HepG2 (cell line): ENCODE measurements at regions not wholly inside any gene's neighbourhood (a gene's known extent, or its start where the extent isn't known, plus 50 kb on each side); places are given as distances from the start of the nearest gene placed in this dataset.
A peak's percentile ranks its signal among the peaks of the same experiment; 100 is the strongest.

ENCODE experiments used
- ATAC-seq: fragments of 200-7000 bp; cut with Tn5 transposase; 3 replicates; pipeline ENCODE4 v1.9.1; 2020; ENCODE audit warnings: mild to moderate bottlenecking, moderate library complexity
- BruUV-seq: library from RNA; stranded (reverse); fragments of 400-500 nt; replicated peaks from 2 replicates; lab custom pipeline; 2021; lab: Mats Ljungman, UMichigan
- CTCF ChIA-PET: fragments of 300-600 bp; formaldehyde crosslinking; extraction: SDS; loops from one replicate; lab custom pipeline; 2021; ENCODE audit warnings: low total read pairs, inconsistent platforms, low intra/inter-chr PET ratio; lab: Yijun Ruan, JAX
- POLR2A ChIA-PET: fragments of 350-600 bp; sonication (Branson Sonifier 250); formaldehyde crosslinking; loops from one replicate; lab custom pipeline; 2020; ENCODE audit warnings: antibody characterized with exemption, inconsistent platforms; lab: Yijun Ruan, JAX
- DNase-seq: peaks from one replicate; pipeline ENCODE4 v3.0.0-alpha.2; 2015; ENCODE audit warnings: low spot score
- FAIRE-seq: peaks from 3 replicates; lab custom pipeline; 2011; peaks lifted over from hg19 to GRCh38; lab: Jason Lieb, UNC
- H2AFZ ChIP-seq: one replicate; pipeline ENCODE4 v1.6.1; 2011; ENCODE audit warnings: low read length, inconsistent platforms
- H3K27ac ChIP-seq: fragments of 300-600 bp; 3 replicates; pipeline ENCODE4 v1.8.0; 2011; ENCODE audit warnings: mixed run types, mild to moderate bottlenecking, mixed read lengths, low read length, inconsistent platforms; ENCODE audit not compliant: insufficient read depth; ENCODE audit errors: extremely low read length
- H3K27me3 ChIP-seq, 2 experiments: fragments of 200-600 bp in 1 of 2; 2 replicates in 1 of 2; 3 replicates in 1 of 2; pipeline versions ENCODE4 v1.6.0 to v1.8.0; 2011; ENCODE audit warnings: low read length in 2 of 2, mild to moderate bottlenecking in 2 of 2, moderate library complexity in 2 of 2, inconsistent platforms in 1 of 2; ENCODE audit not compliant: insufficient read depth in 2 of 2, control insufficient read depth in 1 of 2
- H3K36me3 ChIP-seq, 2 experiments: fragments of 200-600 bp in 1 of 2; replicated peaks in 1 of 2; 2 replicates in 1 of 2; 3 replicates in 1 of 2; pipeline versions ENCODE4 v1.5.1 to v1.8.0; 2011; ENCODE audit warnings: low read length in 2 of 2, inconsistent platforms in 1 of 2; ENCODE audit not compliant: insufficient read depth in 2 of 2, control insufficient read depth in 1 of 2
- H3K4me1 ChIP-seq: 2 replicates; pipeline ENCODE4 v1.5.1; 2012; ENCODE audit warnings: low read length, inconsistent platforms; ENCODE audit not compliant: insufficient read depth
- H3K4me2 ChIP-seq: 2 replicates; pipeline ENCODE4 v1.6.0; 2011; ENCODE audit warnings: low read depth, low read length, inconsistent platforms
- H3K4me3 ChIP-seq, 3 experiments: fragments of 200-600 bp in 1 of 3; sonication (generic), shearing (Covaris generic) in 1 of 3; replicated peaks in 1 of 3; 2 replicates each; pipeline ENCODE4 v1.5.1; 2011 to 2016; ENCODE audit warnings: low read length in 3 of 3, inconsistent platforms in 2 of 3, low read depth in 2 of 3, mild to moderate bottlenecking in 2 of 3, control low read depth in 1 of 3, mixed read lengths in 1 of 3; ENCODE audit not compliant: insufficient read depth in 1 of 3
- H3K79me2 ChIP-seq: one replicate; pipeline ENCODE4 v1.6.1; 2011; ENCODE audit warnings: low read length, inconsistent platforms; ENCODE audit not compliant: insufficient read depth
- H3K9ac ChIP-seq: 2 replicates; pipeline ENCODE4 v1.6.0; 2011; ENCODE audit warnings: mild to moderate bottlenecking, low read depth, low read length, inconsistent platforms; ENCODE audit not compliant: insufficient read depth
- H3K9me3 ChIP-seq: 2 replicates; pipeline ENCODE4 v1.5.1; 2012; ENCODE audit warnings: mild to moderate bottlenecking, low read length
- H4K20me1 ChIP-seq: 2 replicates; pipeline ENCODE4 v1.6.0; 2011; ENCODE audit warnings: inconsistent platforms, mild to moderate bottlenecking, low read length, moderate library complexity; ENCODE audit not compliant: insufficient read depth
- CEBPB ChIP-seq: IDR thresholded peaks from 2 replicates; pipeline ENCODE4 v1.6.1; 2011; ENCODE audit warnings: low read depth, low read length, improper control_type of control experiment, borderline replicate concordance
- ESRRA ChIP-seq: sonication (generic); formaldehyde crosslinking; IDR thresholded peaks from 2 replicates; pipeline ENCODE4 v1.5.1; 2020; ENCODE audit warnings: mild to moderate bottlenecking, low read depth, missing genetic modification reagents
- GZF1 ChIP-seq: sonication (generic); formaldehyde crosslinking; IDR thresholded peaks from 2 replicates; pipeline ENCODE4 v1.5.1; 2020; ENCODE audit warnings: mild to moderate bottlenecking, missing genetic modification reagents
- MTF2 ChIP-seq: sonication (generic); formaldehyde crosslinking; IDR thresholded peaks from 2 replicates; pipeline ENCODE4 v1.5.0; 2020; ENCODE audit warnings: missing genetic modification reagents, borderline replicate concordance
- TAF15 ChIP-seq: fragments of 200-400 bp; formaldehyde crosslinking; IDR thresholded peaks from one replicate; pipeline ENCODE4 v1.6.1; 2018; ENCODE audit warnings: mild to moderate bottlenecking, low read depth, low read length; ENCODE audit not compliant: poor library complexity, severe bottlenecking
- TSC22D2 ChIP-seq: sonication (generic); formaldehyde crosslinking; IDR thresholded peaks from 2 replicates; pipeline ENCODE4 v1.5.1; 2020; ENCODE audit warnings: missing genetic modification reagents, mild to moderate bottlenecking, borderline replicate concordance
- ZNF569 ChIP-seq: sonication (generic); formaldehyde crosslinking; IDR thresholded peaks from 2 replicates; pipeline ENCODE4 v1.5.0; 2020; ENCODE audit warnings: mild to moderate bottlenecking, missing genetic modification reagents, moderate library complexity, borderline replicate concordance
- ZNF782 ChIP-seq: sonication (generic); formaldehyde crosslinking; IDR thresholded peaks from 2 replicates; pipeline ENCODE4 v1.4.0; 2020; ENCODE audit warnings: missing genetic modification reagents, mild to moderate bottlenecking, borderline replicate concordance
- WGBS: methylation state at CpG from one replicate; pipeline ENCODE4 v1.1.6; 2017; ENCODE audit warnings: low lambda C conversion rate; 5-methylcytosine and 5-hydroxymethylcytosine counted together
- in situ Hi-C: cut with HindIII; loops from 2 replicates; pipeline ENCODE4 v1.10.0; 2017; ENCODE audit warnings: low pct_unique_long_range_greater_than_20kb; ENCODE audit not compliant: extremely low pct_ligation_motif_present
- intact Hi-C: fragments of 100-400 bp; cut with micrococcal nuclease; formaldehyde crosslinking; loops from one replicate; pipeline ENCODE4 v1.10.0; 2022; ENCODE audit not compliant: unreplicated experiment
- TF ChIP-seq, protein P1 (sequence below): conservative IDR thresholded peaks from 2 replicates; pipeline ENCODE4 v1.6.1; 2018; ENCODE audit warnings: missing genetic modification reagents

- TF ChIP-seq, protein P1, sequence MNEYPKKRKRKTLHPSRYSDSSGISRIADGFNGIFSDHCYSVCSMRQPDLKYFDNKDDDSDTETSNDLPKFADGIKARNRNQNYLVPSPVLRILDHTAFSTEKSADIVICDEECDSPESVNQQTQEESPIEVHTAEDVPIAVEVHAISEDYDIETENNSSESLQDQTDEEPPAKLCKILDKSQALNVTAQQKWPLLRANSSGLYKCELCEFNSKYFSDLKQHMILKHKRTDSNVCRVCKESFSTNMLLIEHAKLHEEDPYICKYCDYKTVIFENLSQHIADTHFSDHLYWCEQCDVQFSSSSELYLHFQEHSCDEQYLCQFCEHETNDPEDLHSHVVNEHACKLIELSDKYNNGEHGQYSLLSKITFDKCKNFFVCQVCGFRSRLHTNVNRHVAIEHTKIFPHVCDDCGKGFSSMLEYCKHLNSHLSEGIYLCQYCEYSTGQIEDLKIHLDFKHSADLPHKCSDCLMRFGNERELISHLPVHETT (CRISPR knock-in tag) = no peak
- TF ChIP-seq ZNF569 (CRISPR knock-in tag) (no peak), ZNF782 (CRISPR knock-in tag) (no peak), ESRRA (CRISPR knock-in tag) (no peak), MTF2 (CRISPR knock-in tag) (no peak), GZF1 (CRISPR knock-in tag) (no peak), TAF15 (no peak)
Observed at GRCh38 chr5:104890767-104891166, 1328.2 kb upstream of the NUDT12 start (continued).

GRCh38 chr5:104859437-104859836 lies 1296.8 kb upstream of the NUDT12 start:
- TF ChIP-seq TSC22D2 (CRISPR knock-in tag) = no peak
- TF ChIP-seq CEBPB = peak; percentile 61; the same call in 1 of the 2 replicates
- BruUV-seq = no TSS peak
- Histone ChIP-seq H2AFZ (no peak overlapping the region), H4K20me1 (no peaks in the 10 kb centered on the region), H3K9ac (no peak overlapping the region), H3K4me2 (no peak overlapping the region), H3K27ac (no peak overlapping the region), H3K27me3 (no peaks in the 10 kb centered on the region), H3K4me3 (no peak overlapping the region), H3K36me3 (no peaks in the 10 kb centered on the region), H3K79me2 (no peaks in the 10 kb centered on the region), H3K4me1 (no peaks in the 10 kb centered on the region), H3K9me3 (no peaks in the 10 kb centered on the region)
- 21% methylated on average over 4 of the region's 4 CpGs for WGBS
- CTCF ChIA-PET = no interaction called here
- ATAC-seq (no peak), FAIRE-seq (no peak), DNase-seq (no peak)
- intact Hi-C loops = no loop called here
- POLR2A ChIA-PET = no interaction called here
- in situ Hi-C loops = no loop called here
